HL-60/S4 (cell line): ENCODE measurements at regions not wholly inside any gene's neighbourhood (a gene's known extent, or its start where the extent isn't known, plus 50 kb on each side); places are given as distances from the start of the nearest gene placed in this dataset.
"Not testable (repeated sequence)": the region's sequence is repeated elsewhere in the genome, so short reads cannot be mapped to it uniquely, and the experiment has no call there.

ENCODE experiments used
- in situ Hi-C: fragments of 300-500 bp; cut with MboI; formaldehyde crosslinking; loops from 2 replicates; pipeline ENCODE4 v1.14.3; 2022; ENCODE audit warnings: low sequenced_read_pairs

DNA sequence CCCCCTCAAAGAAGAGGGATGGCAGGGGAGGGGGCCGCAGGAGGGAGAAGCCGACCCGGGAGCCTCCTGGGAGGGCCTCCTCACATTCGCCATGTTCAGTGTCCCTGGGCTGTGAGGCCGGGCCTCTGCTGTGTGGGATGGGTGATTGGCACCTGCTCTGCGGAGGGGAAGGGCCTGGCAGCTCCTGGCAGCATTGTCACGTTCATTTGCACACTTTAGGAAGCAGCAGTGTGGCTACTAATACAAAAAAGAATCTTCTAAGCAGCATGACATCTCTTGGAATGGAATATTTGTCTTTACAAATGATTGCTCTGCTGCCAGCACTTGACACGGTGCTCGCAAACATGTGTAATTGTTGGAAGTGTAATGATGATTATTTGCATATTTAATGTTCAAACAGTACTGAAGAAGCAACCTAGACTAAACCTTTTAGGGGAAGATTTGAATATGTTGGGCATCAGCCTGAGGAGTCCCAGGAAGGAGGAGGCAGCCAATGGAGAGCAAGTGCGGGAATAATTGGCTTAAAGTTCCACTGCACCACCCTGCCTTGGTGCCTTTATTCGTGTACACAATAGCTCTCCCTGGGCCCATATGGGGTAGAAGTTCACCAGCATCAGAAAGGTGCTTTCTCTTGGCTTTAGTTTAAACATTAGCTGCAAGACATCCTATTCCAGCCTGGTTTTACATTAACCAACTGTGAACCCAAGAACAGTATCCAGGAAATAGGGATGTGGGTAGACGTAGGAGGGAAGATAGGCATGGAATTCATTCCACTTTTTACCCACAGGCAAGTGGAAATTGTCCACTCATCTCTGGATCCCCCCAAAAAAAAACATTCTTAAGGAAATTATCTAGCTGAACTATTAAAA is 404.9 kb downstream of the TMEM182 start:
- in situ Hi-C loops: loop anchor here (25.0 kb wide), 1 partner anchor 329 kb away; no protein-coding TSS in a partner anchor

DNA sequence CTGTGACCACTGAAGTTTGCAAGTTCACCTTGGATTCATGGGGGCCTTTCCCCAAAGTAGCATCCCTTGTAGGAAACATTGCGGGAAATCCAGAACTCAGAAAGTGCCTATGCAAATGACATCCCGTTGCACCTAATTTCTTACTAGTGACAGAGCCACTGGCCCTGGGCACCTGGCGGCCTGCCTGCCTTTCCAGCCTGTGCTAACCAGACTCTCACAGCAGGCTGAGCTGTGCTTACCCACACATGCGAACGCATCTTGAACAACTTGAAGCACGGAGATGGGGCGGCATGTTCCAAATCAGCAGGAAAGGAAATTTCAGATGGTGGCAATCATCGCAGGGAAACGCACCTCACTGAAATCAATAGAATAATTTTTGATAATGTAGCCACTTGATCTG is 405.8 kb downstream of the TMEM182 start:
- in situ Hi-C loops: loop anchor here (25.0 kb wide), 1 partner anchor 330 kb away; no protein-coding TSS in a partner anchor

DNA sequence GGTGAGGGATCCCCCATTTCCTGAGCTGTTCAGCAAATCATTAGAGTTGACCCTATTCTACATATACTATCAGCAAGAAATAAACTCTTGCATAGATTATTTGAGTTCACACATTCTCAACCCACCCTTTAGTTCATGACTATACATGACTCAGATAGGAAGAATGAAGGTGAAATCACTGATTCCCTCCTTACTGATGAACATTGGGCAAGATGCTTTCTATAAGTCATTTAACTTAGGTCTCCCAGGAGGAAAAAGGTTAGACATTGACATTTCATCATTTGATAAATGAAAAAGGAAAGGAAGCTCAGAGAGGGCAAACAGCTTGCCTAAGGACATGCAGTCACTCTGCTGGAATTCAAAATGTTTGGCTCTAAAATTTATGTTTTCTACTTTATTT is 408.0 kb downstream of the TMEM182 start:
- in situ Hi-C loops: loop anchor here (25.0 kb wide), 1 partner anchor 333 kb away; no protein-coding TSS in a partner anchor

- in situ Hi-C loops: loop anchor here (25.0 kb wide), 1 partner anchor 336 kb away; no protein-coding TSS in a partner anchor
Observed at GRCh38 chr2:103172821-103173220, 411.0 kb downstream of the TMEM182 start.

DNA sequence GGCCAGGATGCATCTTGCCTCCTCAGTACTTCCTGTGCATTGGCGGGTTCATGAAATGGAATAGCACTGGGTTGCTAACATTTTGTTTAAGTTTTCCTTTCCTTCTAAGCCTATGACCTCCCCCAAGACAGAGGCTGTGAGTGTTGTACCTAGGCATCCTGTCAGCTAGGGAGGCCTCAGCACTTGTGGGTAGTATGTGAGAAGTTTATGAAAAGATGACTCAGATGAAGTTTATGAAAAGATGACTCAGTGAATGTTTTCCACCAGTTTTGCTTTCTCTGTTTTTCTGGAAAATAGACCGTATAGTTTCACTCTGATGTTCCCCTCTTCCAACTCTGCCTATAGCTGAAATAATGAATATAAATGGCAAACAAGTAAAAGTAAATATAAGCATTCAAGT is 412.9 kb downstream of the TMEM182 start:
- in situ Hi-C loops: loop anchor here (25.0 kb wide), 1 partner anchor 337 kb away; no protein-coding TSS in a partner anchor

- in situ Hi-C loops: no loop called here
Observed at GRCh38 chr2:103176294-103176915, 414.6 kb downstream of the TMEM182 start.

- in situ Hi-C loops: no loop called here
Observed at GRCh38 chr2:103179798-103180197, 418.0 kb downstream of the TMEM182 start.

- in situ Hi-C loops: no loop called here
Observed at GRCh38 chr2:103183061-103183460, 421.2 kb downstream of the TMEM182 start.

- in situ Hi-C loops: no loop called here
Observed at GRCh38 chr2:103196802-103197201, 435.0 kb downstream of the TMEM182 start.

DNA sequence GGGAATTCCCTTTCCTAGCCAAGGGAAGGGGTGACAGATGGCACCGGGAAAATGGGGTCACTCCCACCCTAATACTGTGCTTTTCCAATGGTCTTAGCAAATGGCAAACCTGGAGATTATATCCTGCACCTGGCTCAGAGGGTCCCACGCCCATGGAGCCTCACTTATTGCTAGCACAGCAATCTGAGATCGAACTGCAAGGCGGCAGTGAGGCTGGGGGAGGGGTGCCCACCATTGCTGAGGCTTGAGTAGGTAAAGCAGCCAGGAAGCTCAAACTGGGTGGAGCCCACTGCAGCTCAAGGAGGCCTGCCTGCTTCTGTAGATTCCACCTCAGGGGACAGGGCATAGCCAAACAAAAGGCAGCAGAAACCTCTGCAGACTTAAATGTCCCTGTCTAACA is 438.9 kb downstream of the TMEM182 start:
- in situ Hi-C loops: not testable (repeated sequence)

- in situ Hi-C loops: no loop called here
Observed at GRCh38 chr2:103208916-103209315, 447.1 kb downstream of the TMEM182 start.

- in situ Hi-C loops: no loop called here
Observed at GRCh38 chr2:103213028-103213542, 451.3 kb downstream of the TMEM182 start.

GRCh38 chr2:103218516-103218915 is 456.7 kb downstream of the TMEM182 start:
- in situ Hi-C loops: no loop called here

GRCh38 chr2:103219398-103219797 is 457.6 kb downstream of the TMEM182 start:
- in situ Hi-C loops: no loop called here

GRCh38 chr2:103222969-103223368 is 461.1 kb downstream of the TMEM182 start:
- in situ Hi-C loops: no loop called here

- in situ Hi-C loops: no loop called here
Observed at GRCh38 chr2:103230796-103231195, 469.0 kb downstream of the TMEM182 start.

- in situ Hi-C loops: no loop called here
Observed at GRCh38 chr2:103232865-103233264, 471.0 kb downstream of the TMEM182 start.

DNA sequence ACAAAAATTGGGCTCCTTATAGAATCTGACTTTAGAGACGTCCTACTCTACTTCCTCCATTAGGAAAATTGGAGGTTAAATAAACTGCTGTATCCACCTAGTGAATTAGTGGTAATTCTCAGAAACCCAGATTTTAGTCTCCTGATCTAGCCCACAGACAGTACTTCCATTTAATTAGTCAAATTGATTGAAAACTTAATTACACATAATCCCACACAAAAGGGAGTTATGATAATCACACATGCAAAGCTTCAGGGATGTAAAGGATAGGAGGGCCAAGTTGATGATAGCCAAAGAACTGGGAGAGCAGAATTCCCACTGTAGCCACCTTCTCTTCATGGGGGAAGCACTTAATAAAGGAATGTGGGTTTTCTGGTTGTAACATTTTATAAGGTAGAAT is 471.9 kb downstream of the TMEM182 start:
- in situ Hi-C loops: no loop called here

DNA sequence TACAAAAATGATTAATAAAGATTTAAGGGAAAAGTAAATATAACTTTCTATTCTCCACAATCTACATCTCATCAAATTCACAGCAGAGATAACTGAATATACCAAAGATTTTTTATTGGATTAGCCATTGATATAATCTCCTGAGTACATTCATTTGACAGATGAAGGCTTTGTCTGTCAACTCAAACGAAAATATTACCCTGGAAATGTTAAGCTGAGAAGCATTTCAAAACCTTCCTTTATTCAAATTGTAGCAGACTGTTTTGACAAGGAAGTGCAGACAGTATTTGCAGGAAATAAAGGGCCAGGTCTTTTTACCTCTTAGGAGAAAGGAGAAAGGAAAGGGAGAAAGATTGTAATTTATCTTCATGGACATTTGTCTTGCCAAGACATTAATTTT is 473.5 kb downstream of the TMEM182 start:
- in situ Hi-C loops: no loop called here

GRCh38 chr2:103249462-103249861 is 487.6 kb downstream of the TMEM182 start:
- in situ Hi-C loops: no loop called here

DNA sequence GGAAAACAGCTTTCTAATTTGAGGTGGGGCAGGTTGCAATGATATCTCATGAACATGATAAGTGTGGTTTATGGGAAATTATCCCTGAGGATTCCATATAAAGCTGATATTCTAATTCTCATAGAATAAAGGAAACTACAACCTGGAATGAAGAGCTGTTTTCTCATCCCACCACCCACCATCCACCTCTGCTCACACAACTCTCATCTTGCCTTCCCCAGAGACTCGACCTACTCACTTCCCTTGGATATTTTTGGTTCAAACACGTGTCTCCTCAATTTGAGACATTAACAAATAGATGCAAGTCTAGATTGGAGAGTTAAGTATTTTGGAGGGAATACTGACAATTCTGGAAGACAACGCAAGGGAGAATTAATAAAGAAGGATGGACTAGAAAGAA is 490.9 kb downstream of the TMEM182 start:
- in situ Hi-C loops: no loop called here

DNA sequence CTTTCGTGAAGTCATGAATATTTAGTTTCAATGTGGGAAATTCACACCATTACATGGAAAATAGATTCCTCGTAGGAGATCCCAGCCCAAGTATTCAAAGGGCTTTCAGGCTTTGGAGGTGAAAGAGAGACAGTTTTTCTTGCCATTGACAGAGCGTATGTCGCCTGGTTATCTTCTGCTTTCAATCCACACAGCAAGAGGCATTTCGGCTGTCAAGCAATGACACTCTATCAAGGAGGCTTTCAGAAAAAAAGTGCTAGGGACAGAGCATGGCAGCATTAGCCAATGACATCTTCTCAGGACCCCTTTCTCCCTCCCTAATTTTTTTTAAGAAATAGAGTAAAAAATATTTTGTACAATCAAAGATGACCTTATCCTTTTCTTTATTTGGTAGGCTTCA is 492.8 kb downstream of the TMEM182 start:
- in situ Hi-C loops: no loop called here
